GM19328 (cell line): ENCODE measurements at regions not wholly inside any gene's neighbourhood (a gene's known extent, or its start where the extent isn't known, plus 50 kb on each side); places are given as distances from the start of the nearest gene placed in this dataset.
A peak's percentile ranks its signal among the peaks of the same experiment; 100 is the strongest.
"Not testable (repeated sequence)": the region's sequence is repeated elsewhere in the genome, so short reads cannot be mapped to it uniquely, and the experiment has no call there.

Experiments used
- ATAC-seq: cut with Tn5 transposase; IDR thresholded peaks from one replicate; pipeline ENCODE4 v1.9.1; 2021; ENCODE audit warnings: mild to moderate bottlenecking, moderate library complexity; ENCODE audit not compliant: unreplicated experiment

- no peak for ATAC-seq
Observed at GRCh38 chr6:166253778-166254204, 54.4 kb downstream of the PRR18 start.

DNA sequence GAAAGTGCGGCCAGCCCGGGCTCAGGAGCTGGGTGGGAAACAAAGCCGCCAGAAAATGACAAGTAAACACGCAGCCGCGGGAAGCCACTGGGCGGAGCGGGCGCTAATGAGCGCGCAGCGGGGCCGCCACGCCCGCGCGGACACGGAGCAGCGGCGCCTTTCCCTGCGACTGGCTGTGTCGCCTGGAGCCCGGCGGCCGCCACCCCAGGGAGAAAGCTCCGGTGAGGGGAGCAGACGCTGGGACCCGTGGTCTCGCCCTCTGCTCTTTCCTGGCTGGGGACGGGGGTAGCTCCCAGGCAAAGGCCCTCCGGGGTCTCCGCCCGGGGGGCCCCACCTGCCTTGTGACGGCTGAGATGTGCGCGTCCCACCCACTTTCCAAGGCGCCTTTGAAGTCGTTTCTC lies 54.9 kb downstream of the PRR18 start:
- ATAC-seq, result no peak

GRCh38 chr6:166252601-166253000 lies 55.6 kb downstream of the PRR18 start:
- no peak for ATAC-seq

GRCh38 chr6:166251655-166252054 lies 56.5 kb downstream of the PRR18 start:
- ATAC-seq, result no peak

DNA sequence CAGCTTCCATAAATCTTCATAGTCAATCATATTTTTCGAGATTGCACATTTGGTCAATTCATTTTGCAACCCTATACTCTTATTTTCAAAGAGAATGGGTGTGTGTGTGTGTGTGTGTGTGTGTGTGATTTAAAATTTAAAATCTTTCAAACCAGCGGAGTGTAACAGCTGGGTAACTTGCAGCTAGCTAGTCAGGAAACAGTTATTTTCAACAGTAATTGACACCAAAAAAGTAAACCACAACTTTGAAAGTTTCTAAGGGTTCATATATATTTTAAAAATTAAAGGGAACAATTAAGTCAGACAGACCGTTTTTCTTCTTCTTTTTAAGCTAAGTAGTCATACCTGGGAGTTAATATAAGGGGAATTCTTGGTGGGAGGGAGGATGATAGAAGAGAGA lies 57.0 kb downstream of the PRR18 start:
- no peak for ATAC-seq

- not testable (repeated sequence) for ATAC-seq
Observed at GRCh38 chr6:166249061-166249785, 59.0 kb downstream of the PRR18 start.

GRCh38 chr6:166245148-166245547 lies 63.0 kb downstream of the PRR18 start:
- ATAC-seq, result no peak

- ATAC-seq, result peak; percentile 79
Observed at GRCh38 chr6:166244353-166245045, 63.7 kb downstream of the PRR18 start.

DNA sequence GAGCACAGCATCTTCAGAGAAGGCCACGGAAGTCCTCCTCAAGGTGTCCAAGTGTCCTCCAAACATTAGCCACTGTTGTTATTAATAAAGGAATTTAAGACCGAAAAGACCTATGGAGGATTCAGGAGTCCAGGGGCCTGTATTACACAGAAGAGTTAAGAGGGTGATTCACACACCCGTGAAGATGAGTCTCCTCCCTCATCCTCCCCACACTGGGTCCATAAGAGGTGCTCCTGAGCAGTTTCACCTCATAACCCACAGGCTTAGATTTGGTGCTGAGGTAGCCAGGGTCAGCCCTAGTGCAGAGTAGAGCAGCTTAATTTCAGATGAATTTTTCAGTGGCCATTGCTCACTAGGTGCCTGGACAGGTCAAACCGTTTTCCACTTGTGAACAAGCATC lies 65.3 kb downstream of the PRR18 start:
- ATAC-seq, result no peak

GRCh38 chr6:166241974-166242373 lies 66.2 kb downstream of the PRR18 start:
- ATAC-seq, result no peak

DNA sequence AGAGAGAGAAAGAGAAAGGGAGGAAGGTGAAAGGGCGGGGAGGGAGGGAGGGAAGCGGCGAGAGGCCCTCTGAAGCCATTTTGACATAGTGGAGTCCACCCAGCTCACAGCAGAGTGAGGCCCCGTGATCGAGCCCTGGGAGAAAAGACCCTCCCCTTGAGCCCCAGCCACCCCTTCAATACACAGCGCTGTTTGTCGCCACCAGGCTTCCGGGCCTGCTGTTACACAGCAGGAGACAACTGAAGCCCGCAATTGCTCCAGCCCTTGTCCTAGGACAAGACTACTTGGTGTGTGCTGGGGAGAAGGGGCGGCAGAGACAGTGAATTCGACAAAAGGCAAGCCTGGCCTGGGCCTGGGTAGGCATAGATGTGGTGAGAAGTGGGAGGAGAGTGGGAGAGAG lies 67.3 kb downstream of the PRR18 start:
- no peak for ATAC-seq

GRCh38 chr6:166237617-166238016 lies 70.0 kb upstream of the TBXT start:
- ATAC-seq, result no peak

GRCh38 chr6:166236596-166236995 lies 68.9 kb upstream of the TBXT start:
- no peak for ATAC-seq

DNA sequence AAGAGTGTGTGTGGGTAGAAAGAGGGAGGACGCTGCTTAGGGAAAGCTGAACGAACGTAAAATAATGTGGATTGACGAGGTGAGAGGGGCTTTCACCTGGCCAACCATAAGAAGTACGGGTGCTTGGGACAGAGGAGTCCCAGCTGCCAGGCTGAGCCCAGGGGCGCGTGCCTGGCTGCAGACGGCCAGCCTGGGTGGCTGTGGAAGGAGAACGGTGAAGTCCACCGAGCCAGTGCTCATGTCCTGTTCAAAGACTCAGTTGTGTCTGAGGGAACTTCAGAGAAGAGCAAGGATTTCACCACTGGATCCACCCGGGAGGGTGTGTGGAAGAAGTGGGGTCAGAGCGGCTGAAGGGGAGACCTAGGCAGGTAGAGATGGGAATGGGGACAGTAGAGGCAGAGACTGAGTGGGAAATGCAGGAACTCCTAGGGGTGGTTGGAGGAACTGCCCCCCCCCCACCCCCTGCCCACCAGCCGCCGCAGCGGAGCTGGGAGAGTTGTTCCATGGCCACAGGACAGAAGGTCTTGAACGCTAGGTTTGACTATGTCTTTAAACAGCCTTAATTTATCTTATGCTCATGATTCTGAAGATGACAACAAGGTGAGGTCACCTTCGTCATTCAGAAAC lies 68.1 kb upstream of the TBXT start:
- ATAC-seq, result no peak

DNA sequence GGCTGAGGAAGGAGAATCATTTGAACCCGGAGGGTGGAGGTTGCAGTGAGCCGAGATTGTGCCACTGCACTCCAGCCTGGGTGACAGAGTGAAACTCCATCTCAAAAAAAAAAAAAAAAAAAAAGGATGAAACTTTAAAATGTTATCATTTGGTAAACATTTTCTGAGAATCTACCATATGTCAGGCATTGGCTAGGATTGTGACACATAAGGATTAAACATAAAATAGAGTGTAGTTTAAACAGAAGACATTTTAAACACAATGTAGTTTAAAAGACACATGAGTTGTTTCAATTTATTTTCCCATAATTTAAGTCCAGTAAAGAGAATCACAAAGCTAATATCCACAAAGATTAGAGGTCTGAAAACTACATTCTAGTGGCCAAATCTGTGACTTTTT lies 63.5 kb upstream of the TBXT start:
- ATAC-seq, result not testable (repeated sequence)

GRCh38 chr6:166228839-166229528 lies 61.3 kb upstream of the TBXT start:
- no peak for ATAC-seq

GRCh38 chr6:166228425-166228824 lies 60.8 kb upstream of the TBXT start:
- no peak for ATAC-seq

- ATAC-seq, result no peak
Observed at GRCh38 chr6:166223079-166223478, 55.4 kb upstream of the TBXT start.

- no peak for ATAC-seq
Observed at GRCh38 chr6:166222631-166223030, 55.0 kb upstream of the TBXT start.

DNA sequence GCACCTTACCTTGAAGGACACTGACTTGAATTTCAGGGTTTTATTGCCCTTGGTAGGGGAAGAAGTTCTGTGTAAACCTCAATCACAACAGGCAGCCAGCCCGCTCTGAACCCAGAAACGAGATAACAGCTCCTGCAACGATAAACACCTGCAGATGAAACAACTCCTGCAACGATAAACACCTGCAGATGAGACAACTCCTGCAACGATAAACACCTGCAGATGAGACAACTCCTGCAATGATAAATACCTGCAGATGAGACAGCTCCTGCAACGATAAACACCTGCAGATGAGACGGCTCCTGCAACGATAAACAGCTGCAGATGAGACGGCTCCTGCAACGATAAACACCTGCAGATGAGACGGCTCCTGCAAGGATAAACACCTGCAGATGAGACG lies 54.0 kb upstream of the TBXT start:
- no peak for ATAC-seq

- no peak for ATAC-seq
Observed at GRCh38 chr6:166221040-166221439, 53.4 kb upstream of the TBXT start.
